ENCODE measurements at regions not wholly inside any gene's neighbourhood (a gene's known extent, or its start where the extent isn't known, plus 50 kb on each side); places are given as distances from the start of the nearest gene placed in this dataset.

DNA sequence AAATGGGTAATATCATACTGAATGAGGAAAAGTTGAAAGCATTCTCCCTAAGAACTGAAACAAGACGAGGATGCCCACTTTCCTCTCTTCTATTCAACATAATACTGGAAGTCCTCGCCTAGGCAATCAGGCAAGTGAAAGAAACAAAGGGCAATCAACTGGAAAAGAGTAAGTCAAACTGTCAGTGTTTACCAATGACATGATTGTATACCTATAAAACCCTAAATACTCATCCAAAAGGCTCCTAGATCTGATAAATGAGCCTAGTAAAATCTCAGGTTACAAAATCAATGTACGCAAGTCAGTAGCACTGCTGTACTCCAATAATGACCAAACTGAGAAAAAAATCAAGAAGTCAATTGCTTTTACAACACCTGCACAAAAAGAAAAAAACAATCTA lies 575.8 kb upstream of the PRMT6 start:
- TF ChIP-seq, protein P1, sequence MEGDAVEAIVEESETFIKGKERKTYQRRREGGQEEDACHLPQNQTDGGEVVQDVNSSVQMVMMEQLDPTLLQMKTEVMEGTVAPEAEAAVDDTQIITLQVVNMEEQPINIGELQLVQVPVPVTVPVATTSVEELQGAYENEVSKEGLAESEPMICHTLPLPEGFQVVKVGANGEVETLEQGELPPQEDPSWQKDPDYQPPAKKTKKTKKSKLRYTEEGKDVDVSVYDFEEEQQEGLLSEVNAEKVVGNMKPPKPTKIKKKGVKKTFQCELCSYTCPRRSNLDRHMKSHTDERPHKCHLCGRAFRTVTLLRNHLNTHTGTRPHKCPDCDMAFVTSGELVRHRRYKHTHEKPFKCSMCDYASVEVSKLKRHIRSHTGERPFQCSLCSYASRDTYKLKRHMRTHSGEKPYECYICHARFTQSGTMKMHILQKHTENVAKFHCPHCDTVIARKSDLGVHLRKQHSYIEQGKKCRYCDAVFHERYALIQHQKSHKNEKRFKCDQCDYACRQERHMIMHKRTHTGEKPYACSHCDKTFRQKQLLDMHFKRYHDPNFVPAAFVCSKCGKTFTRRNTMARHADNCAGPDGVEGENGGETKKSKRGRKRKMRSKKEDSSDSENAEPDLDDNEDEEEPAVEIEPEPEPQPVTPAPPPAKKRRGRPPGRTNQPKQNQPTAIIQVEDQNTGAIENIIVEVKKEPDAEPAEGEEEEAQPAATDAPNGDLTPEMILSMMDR (IDR thresholded peaks at IDR 0.05; ENCODE audit: low read depth, low read length) = no peak
- no peak for TF ChIP-seq POLR2A (IDR thresholded peaks at IDR 0.05; ENCODE audit: extremely low read depth, insufficient read length)
- TF ChIP-seq, protein P2, sequence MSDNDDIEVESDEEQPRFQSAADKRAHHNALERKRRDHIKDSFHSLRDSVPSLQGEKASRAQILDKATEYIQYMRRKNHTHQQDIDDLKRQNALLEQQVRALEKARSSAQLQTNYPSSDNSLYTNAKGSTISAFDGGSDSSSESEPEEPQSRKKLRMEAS (IDR thresholded peaks at IDR 0.05; ENCODE audit: low read depth, low read length) = no peak
